ENCODE measurements at regions not wholly inside any gene's neighbourhood (a gene's known extent, or its start where the extent isn't known, plus 50 kb on each side); places are given as distances from the start of the nearest gene placed in this dataset.
"Not testable (repeated sequence)": the region's sequence is repeated elsewhere in the genome, so short reads cannot be mapped to it uniquely, and the experiment has no call there.

- CTCF ChIA-PET; POLR2A ChIA-PET (ENCODE audit: unreplicated experiment); H3K14ac ChIP-seq (replicated peaks; ENCODE audit: low read depth, low read length); BruUV-seq (replicated peaks); H4K20me1 ChIP-seq (ENCODE audit: insufficient read depth, low read length); H4K5ac ChIP-seq (ENCODE audit: low read depth, low read length); H3K79me1 ChIP-seq (ENCODE audit: low read depth in 1 of 2, low read length in 2 of 2); in situ Hi-C loops (cut with MboI; ENCODE audit: low sequenced_read_pairs); H2BK15ac ChIP-seq (ENCODE audit: low read depth, low read length); H4K8ac ChIP-seq (ENCODE audit: low read depth in 2 of 2, low read length in 2 of 2); H3K9me1 ChIP-seq (ENCODE audit: insufficient read depth, low read length); H3K9ac ChIP-seq (ENCODE audit: low read depth, low read length); dilution Hi-C loops (cut with HindIII; ENCODE audit: low sequenced_read_pairs, unreplicated experiment); H3K36me3 ChIP-seq (ENCODE audit: control insufficient read depth, insufficient read depth, low read length); H4K91ac ChIP-seq (ENCODE audit: insufficient read depth, low read depth, low read length); H3K4ac ChIP-seq (ENCODE audit: low read depth, low read length); H2AK9ac ChIP-seq (replicated peaks; ENCODE audit: low read depth, low read length, poor library complexity); H2AFZ ChIP-seq (replicated peaks; ENCODE audit: low read length, poor library complexity); H3K18ac ChIP-seq (ENCODE audit: low read depth, low read length); H3K56ac ChIP-seq (ENCODE audit: extremely low read depth, insufficient read depth, low read length); intact Hi-C loops (cut with micrococcal nuclease); H3K9me3 ChIP-seq (ENCODE audit: control insufficient read depth, insufficient read depth, low read length); H3K27me3 ChIP-seq (ENCODE audit: control insufficient read depth, insufficient read depth, low read length); H3K23ac ChIP-seq (ENCODE audit: low read depth, low read length); H3K4me3 ChIP-seq (ENCODE audit: insufficient read depth, low read depth, low read length): not testable (repeated sequence)
- Histone ChIP-seq H2AK5ac (ENCODE audit: low read depth, low read length) (peak overlapping the region; percentile 86; the same call in 1 of the 2 replicates), H2BK120ac (ENCODE audit: low read depth, low read length) (peak overlapping the region; percentile 38; the same call in 1 of the 2 replicates), H3K4me2 (ENCODE audit: low read depth, low read length) (peak overlapping the region; percentile 52; the same call in 1 of the 2 replicates), H3K27ac (ENCODE audit: insufficient read depth, low read length) (peak overlapping the region; percentile 3; the same call in 1 of the 2 replicates), H2BK5ac (ENCODE audit: low read depth, low read length, poor library complexity, severe bottlenecking) (peak overlapping the region; percentile 55), H3K4me1 (ENCODE audit: control insufficient read depth, insufficient read depth, low read length) (peaks cover 15% of the 10 kb centered on the region), H2BK20ac (ENCODE audit: low read depth, low read length) (peak overlapping the region; percentile 26; the same call in 1 of the 2 replicates)
- TF ChIP-seq CEBPB (IDR thresholded peaks at IDR 0.05; ENCODE audit: low read depth, low read length), result peak; percentile 86
- no CpG with 5 or more reads among the region's 5 CpGs for WGBS, 2 experiments (ENCODE audit: extremely low coverage in 2 of 2, insufficient read length in 1 of 2)
- peak; percentile 11; the same call in 1 of the 2 replicates for ATAC-seq (ENCODE audit: low read depth)
- peak; percentile 72 for DNase-seq
These were observed 94.4 kb downstream of the TRIM43 start for GRCh38 chr2:95686056-95686825.
